ENCODE measurements at regions not wholly inside any gene's neighbourhood (a gene's known extent, or its start where the extent isn't known, plus 50 kb on each side); places are given as distances from the start of the nearest gene placed in this dataset.

DNA sequence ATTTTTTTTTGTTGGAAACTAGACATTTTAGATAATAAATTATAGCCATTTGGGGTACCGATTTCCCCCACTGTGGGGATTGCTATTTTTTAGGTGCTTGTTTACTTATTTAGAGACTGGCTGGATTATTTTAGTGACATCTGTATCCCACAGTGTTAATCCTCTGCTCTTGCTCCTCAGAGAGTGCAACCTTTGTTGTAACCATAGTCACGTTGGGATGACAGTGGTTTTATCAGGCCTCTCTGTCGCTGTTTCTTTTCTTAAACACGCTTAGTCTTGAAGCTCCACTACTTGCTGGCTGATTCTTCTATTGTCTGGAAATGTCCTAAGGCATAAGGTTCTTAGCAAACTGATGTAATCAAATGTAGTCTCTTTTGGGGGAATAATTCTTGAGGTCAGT is 451.6 kb upstream of the SEMA6D start:
- Histone ChIP-seq H3K27me3 (ENCODE audit: control insufficient read depth in 1 of 2, insufficient read depth in 2 of 2, low read length in 2 of 2) (no peaks in the 10 kb centered on the region), H3K4me2 (ENCODE audit: low read depth, low read length) (no peak overlapping the region), H3K27ac (ENCODE audit: extremely low read length, insufficient read depth, low read length) (no peak overlapping the region), H3K4me3 (replicated peaks in 1 of 3; ENCODE audit: insufficient read depth in 1 of 3, low read depth in 2 of 3, low read length in 3 of 3) (no peak overlapping the region), H4K20me1 (ENCODE audit: insufficient read depth, low read length) (no peaks in the 10 kb centered on the region), H2AFZ (ENCODE audit: low read length) (no peak overlapping the region), H3K4me1 (ENCODE audit: insufficient read depth, low read length) (no peaks in the 10 kb centered on the region), H3K79me2 (ENCODE audit: insufficient read depth, low read length) (no peaks in the 10 kb centered on the region), H3K9me3 (ENCODE audit: low read length) (peaks cover 73% of the 10 kb centered on the region), H3K36me3 (replicated peaks in 1 of 2; ENCODE audit: control insufficient read depth in 1 of 2, insufficient read depth in 2 of 2, low read length in 2 of 2) (no peaks in the 10 kb centered on the region), H3K9ac (ENCODE audit: insufficient read depth, low read depth, low read length) (no peak overlapping the region)
- DNase-seq (ENCODE audit: low spot score) (no peak), ATAC-seq (no peak), FAIRE-seq (no peak)
- BruUV-seq (replicated peaks) = no TSS peak
- 15% methylated on average over 4 of the region's 4 CpGs for WGBS (ENCODE audit: low lambda C conversion rate)
- no peak for TF ChIP-seq THYN1 (CRISPR knock-in tag; IDR thresholded peaks at IDR 0.05; ENCODE audit: borderline replicate concordance, low read depth)
- TF ChIP-seq, protein P1, sequence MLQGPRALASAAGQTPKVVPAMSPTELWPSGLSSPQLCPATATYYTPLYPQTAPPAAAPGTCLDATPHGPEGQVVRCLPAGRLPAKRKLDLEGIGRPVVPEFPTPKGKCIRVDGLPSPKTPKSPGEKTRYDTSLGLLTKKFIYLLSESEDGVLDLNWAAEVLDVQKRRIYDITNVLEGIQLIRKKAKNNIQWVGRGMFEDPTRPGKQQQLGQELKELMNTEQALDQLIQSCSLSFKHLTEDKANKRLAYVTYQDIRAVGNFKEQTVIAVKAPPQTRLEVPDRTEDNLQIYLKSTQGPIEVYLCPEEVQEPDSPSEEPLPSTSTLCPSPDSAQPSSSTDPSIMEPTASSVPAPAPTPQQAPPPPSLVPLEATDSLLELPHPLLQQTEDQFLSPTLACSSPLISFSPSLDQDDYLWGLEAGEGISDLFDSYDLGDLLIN (CRISPR knock-in tag; IDR thresholded peaks at IDR 0.05; ENCODE audit: borderline replicate concordance) = no peak
- no peak for TF ChIP-seq HOXA5 (CRISPR knock-in tag; IDR thresholded peaks at IDR 0.05)
- TF ChIP-seq ZNF615 (CRISPR knock-in tag; IDR thresholded peaks at IDR 0.05; ENCODE audit: borderline replicate concordance) = no peak
- TF ChIP-seq NAIF1 (CRISPR knock-in tag; IDR thresholded peaks at IDR 0.05; ENCODE audit: borderline replicate concordance) = no peak
- TF ChIP-seq SALL1 (CRISPR knock-in tag; IDR thresholded peaks at IDR 0.05) = no peak
- TF ChIP-seq FOXM1 (CRISPR knock-in tag; IDR thresholded peaks at IDR 0.05) = no peak
- TF ChIP-seq TEAD2 (CRISPR knock-in tag; IDR thresholded peaks at IDR 0.05) = no peak
- TF ChIP-seq ESRRA (CRISPR knock-in tag; IDR thresholded peaks at IDR 0.05; ENCODE audit: low read depth) = no peak
- TF ChIP-seq, protein P2, sequence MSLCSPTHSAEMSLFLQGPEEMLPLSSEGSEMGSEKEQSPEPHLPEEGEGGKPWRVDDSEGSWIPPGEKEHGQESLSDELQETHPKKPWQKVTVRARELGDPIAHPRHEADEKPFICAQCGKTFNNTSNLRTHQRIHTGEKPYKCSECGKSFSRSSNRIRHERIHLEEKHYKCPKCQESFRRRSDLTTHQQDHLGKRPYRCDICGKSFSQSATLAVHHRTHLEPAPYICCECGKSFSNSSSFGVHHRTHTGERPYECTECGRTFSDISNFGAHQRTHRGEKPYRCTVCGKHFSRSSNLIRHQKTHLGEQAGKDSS (CRISPR knock-in tag; IDR thresholded peaks at IDR 0.05; ENCODE audit: borderline replicate concordance, low read depth) = no peak
- TF ChIP-seq FLYWCH1 (CRISPR knock-in tag; IDR thresholded peaks at IDR 0.05) = no peak
- TF ChIP-seq CBFB (CRISPR knock-in tag; IDR thresholded peaks at IDR 0.05) = no peak
- TF ChIP-seq ZNF530 (CRISPR knock-in tag; IDR thresholded peaks at IDR 0.05; ENCODE audit: low read depth) = no peak
- no peak for TF ChIP-seq ZNF766 (CRISPR knock-in tag; IDR thresholded peaks at IDR 0.05; ENCODE audit: borderline replicate concordance)
- TF ChIP-seq, protein P3, sequence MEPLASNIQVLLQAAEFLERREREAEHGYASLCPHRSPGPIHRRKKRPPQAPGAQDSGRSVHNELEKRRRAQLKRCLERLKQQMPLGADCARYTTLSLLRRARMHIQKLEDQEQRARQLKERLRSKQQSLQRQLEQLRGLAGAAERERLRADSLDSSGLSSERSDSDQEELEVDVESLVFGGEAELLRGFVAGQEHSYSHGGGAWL (CRISPR knock-in tag; IDR thresholded peaks at IDR 0.05) = no peak
- no peak for TF ChIP-seq ZNF264 (CRISPR knock-in tag; IDR thresholded peaks at IDR 0.05)
- TF ChIP-seq RCOR2 (CRISPR knock-in tag; IDR thresholded peaks at IDR 0.05) = no peak
- TF ChIP-seq, protein P4, sequence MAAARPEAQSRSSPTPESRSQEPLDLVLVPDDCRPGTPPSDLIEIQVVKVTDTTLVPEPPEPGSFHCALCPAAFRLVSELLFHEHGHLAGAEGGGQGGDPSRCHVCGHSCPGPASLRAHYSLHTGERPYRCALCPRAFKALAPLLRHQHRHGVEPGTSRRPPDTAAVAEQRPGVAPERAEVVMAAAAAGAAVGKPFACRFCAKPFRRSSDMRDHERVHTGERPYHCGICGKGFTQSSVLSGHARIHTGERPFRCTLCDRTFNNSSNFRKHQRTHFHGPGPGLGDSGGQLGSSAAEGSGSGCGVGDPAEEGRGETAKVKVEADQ (CRISPR knock-in tag; IDR thresholded peaks at IDR 0.05; ENCODE audit: borderline replicate concordance) = no peak
- no peak for TF ChIP-seq ZNF18 (CRISPR knock-in tag; IDR thresholded peaks at IDR 0.05; ENCODE audit: insufficient replicate concordance)
- in situ Hi-C loops (cut with HindIII; ENCODE audit: extremely low pct_ligation_motif_present, low pct_unique_long_range_greater_than_20kb) (no loop called here), intact Hi-C loops (cut with micrococcal nuclease; ENCODE audit: unreplicated experiment) (no loop called here)
- ChIA-PET POLR2A (no interaction called here), CTCF (ENCODE audit: low intra/inter-chr PET ratio, low total read pairs) (no interaction called here)
